IPS-20b (cell line): ENCODE measurements at regions not wholly inside any gene's neighbourhood (a gene's known extent, or its start where the extent isn't known, plus 50 kb on each side); places are given as distances from the start of the nearest gene placed in this dataset.

Experiments
- H3K27ac ChIP-seq: one replicate; pipeline ENCODE4 v1.5.1; 2013; ENCODE audit warnings: low read length
- H3K27me3 ChIP-seq: 2 replicates; pipeline ENCODE4 v1.6.1; 2013; ENCODE audit warnings: mild to moderate bottlenecking, low read length, inconsistent platforms; ENCODE audit not compliant: insufficient read depth
- H3K36me3 ChIP-seq: 2 replicates; pipeline ENCODE4 v1.6.1; 2013; ENCODE audit warnings: low read depth, mild to moderate bottlenecking, inconsistent platforms, low read length, moderate library complexity; ENCODE audit not compliant: insufficient read depth
- H3K4me1 ChIP-seq: 2 replicates; pipeline ENCODE4 v1.6.1; 2013; ENCODE audit warnings: mild to moderate bottlenecking, control low read depth, inconsistent platforms, low read length, moderate library complexity; ENCODE audit not compliant: insufficient read depth
- H3K4me3 ChIP-seq: 2 replicates; pipeline ENCODE4 v1.5.1; 2013; ENCODE audit warnings: mild to moderate bottlenecking, low read length, inconsistent platforms
- H3K9ac ChIP-seq: 2 replicates; pipeline ENCODE4 v1.6.1; 2013; ENCODE audit warnings: low read depth, mild to moderate bottlenecking, inconsistent platforms, low read length, moderate library complexity
- H3K9me3 ChIP-seq: 2 replicates; pipeline ENCODE4 v1.6.1; 2013; ENCODE audit warnings: mild to moderate bottlenecking, low read depth, low read length, inconsistent platforms; ENCODE audit not compliant: insufficient read depth

DNA sequence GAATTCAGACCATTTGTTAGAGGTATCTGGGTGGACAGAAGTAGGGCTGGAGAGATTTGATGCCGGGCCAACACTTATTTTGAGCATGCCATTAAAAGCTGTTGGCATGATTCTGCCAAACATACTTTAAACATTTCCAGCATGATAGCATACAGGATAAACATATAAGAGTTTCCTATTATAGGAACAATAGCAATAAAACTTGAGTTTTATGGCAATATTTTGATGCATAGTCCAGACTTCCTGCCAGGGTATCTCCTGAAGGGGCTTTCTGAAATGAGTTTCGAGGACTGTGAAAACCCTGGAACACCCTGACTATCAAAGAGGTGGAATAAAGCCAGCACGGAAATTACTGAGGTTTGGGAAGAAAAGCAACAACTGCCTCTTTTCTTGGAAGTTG lies 1398.0 kb upstream of the NXPH2 start:
- Histone ChIP-seq H3K4me1 (no peaks in the 10 kb centered on the region), H3K9ac (no peak overlapping the region), H3K4me3 (no peak overlapping the region), H3K27me3 (no peaks in the 10 kb centered on the region), H3K9me3 (no peaks in the 10 kb centered on the region), H3K36me3 (no peaks in the 10 kb centered on the region), H3K27ac (no peak overlapping the region)

DNA sequence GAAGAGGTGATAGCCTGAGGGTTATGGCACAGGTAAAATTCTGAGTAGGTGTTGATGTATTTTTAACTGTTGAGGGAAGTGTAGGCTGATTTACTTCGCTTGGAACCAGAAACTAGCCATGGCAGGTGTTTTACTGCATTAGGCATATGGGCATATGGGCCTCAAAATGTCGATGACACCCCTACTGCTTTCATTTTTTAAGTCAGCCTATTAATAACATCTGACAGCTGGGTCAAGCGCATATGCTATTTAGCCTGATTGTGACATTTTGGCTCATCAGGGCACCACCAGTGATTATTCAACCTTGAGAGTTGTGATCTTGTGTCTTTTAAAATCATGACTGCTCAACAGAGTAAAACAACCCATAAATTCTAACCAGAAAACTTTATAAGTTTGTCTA lies 1396.9 kb upstream of the NXPH2 start:
- Histone ChIP-seq H3K9me3 (no peaks in the 10 kb centered on the region), H3K4me3 (no peak overlapping the region)

GRCh38 chr2:140173790-140174189 lies 1393.6 kb upstream of the NXPH2 start:
- Histone ChIP-seq H3K27ac (no peak overlapping the region), H3K27me3 (no peaks in the 10 kb centered on the region), H3K4me3 (no peak overlapping the region), H3K4me1 (no peaks in the 10 kb centered on the region), H3K9me3 (no peaks in the 10 kb centered on the region), H3K36me3 (no peaks in the 10 kb centered on the region), H3K9ac (no peak overlapping the region)

More for the DNA sequence above, 1396.9 kb upstream of the NXPH2 start:
- Histone ChIP-seq H3K27ac (no peak overlapping the region), H3K4me1 (no peaks in the 10 kb centered on the region), H3K27me3 (no peaks in the 10 kb centered on the region), H3K9ac (no peak overlapping the region), H3K36me3 (no peaks in the 10 kb centered on the region)

DNA sequence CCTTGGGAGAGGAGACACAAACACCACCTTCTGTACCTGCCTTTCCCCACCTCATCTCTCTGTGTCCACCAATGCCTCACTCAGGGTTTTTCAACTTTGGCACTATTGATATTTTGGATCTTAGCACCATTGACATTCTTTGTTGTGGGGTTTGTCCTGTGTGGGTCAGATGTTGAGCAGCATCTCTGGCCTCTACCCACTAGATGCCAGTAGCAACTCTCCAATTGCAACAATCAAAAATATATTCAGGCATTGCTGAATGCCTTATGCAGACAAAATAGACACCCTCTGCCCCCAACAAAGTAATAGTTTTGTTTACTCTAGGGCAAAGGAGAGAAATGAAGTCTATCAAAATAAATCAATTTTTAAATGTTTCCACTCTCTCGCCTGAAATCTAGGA lies 1384.3 kb upstream of the NXPH2 start:
- H3K36me3 ChIP-seq = no peaks in the 10 kb centered on the region
- no peaks in the 10 kb centered on the region for H3K27me3 ChIP-seq

GRCh38 chr2:140158259-140158658 lies 1378.1 kb upstream of the NXPH2 start:
- no peaks in the 10 kb centered on the region for H3K36me3 ChIP-seq
- no peaks in the 10 kb centered on the region for H3K9me3 ChIP-seq
- no peak overlapping the region for H3K27ac ChIP-seq
- no peak overlapping the region for H3K9ac ChIP-seq
- no peak overlapping the region for H3K4me3 ChIP-seq
- H3K27me3 ChIP-seq = peaks cover 15% of the 10 kb centered on the region; the same call in 1 of the 2 replicates
- H3K4me1 ChIP-seq = no peaks in the 10 kb centered on the region

More for the DNA sequence above, 1384.3 kb upstream of the NXPH2 start:
- Histone ChIP-seq H3K27ac (no peak overlapping the region), H3K9me3 (no peaks in the 10 kb centered on the region), H3K9ac (no peak overlapping the region), H3K4me3 (no peak overlapping the region), H3K4me1 (no peaks in the 10 kb centered on the region)

DNA sequence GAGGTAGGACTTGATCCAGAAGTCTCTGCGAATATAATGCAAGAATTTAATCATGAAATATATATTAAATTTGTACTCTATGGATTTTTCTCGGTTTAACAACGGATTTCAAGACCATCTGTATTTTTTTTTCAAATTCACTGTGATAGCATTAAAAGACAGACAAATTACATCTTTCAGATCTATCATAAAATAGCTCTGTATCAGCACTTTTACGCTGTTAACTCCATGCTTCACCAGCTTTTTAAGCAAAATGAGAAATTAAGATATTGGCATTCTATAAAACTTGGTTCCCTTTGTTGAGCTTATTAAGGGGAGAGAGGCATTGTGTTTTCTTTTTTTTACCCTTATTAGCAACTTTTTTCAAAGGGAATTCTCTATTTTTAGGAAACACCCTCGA lies 1377.6 kb upstream of the NXPH2 start:
- no peaks in the 10 kb centered on the region for H3K4me1 ChIP-seq
- H3K36me3 ChIP-seq = no peaks in the 10 kb centered on the region
- no peak overlapping the region for H3K4me3 ChIP-seq
- no peak overlapping the region for H3K27ac ChIP-seq
- no peaks in the 10 kb centered on the region for H3K9me3 ChIP-seq
- H3K9ac ChIP-seq = no peak overlapping the region
- peaks cover 17% of the 10 kb centered on the region; the same call in 1 of the 2 replicates for H3K27me3 ChIP-seq

DNA sequence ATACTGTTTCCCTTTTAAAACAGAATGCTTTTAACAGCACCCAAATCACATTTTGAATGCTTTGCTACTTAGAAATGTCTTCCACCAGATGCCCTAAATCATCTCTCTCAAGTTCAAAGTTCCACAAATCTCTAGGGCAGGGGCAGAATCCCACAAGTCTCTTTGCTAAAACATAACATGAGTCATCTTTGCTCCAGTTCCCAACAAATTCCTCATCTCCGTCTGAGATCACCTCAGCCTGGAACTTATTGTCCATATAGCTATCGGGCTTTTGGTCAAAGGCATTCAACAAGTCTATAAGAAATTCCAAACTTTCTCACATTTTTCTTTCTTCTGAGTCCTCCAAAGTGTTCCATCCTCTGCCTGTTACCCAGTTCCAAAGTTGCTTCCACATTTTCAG lies 1374.5 kb upstream of the NXPH2 start:
- no peaks in the 10 kb centered on the region for H3K36me3 ChIP-seq
- no peaks in the 10 kb centered on the region for H3K9me3 ChIP-seq
- H3K9ac ChIP-seq = no peak overlapping the region
- H3K27me3 ChIP-seq = peaks cover 17% of the 10 kb centered on the region; the same call in 1 of the 2 replicates
- H3K4me1 ChIP-seq = no peaks in the 10 kb centered on the region
- no peak overlapping the region for H3K4me3 ChIP-seq
- H3K27ac ChIP-seq = no peak overlapping the region

- Histone ChIP-seq H3K27me3 (peaks cover 17% of the 10 kb centered on the region; the same call in 1 of the 2 replicates), H3K9me3 (no peaks in the 10 kb centered on the region), H3K36me3 (no peaks in the 10 kb centered on the region), H3K9ac (no peak overlapping the region), H3K27ac (no peak overlapping the region), H3K4me1 (no peaks in the 10 kb centered on the region), H3K4me3 (no peak overlapping the region)
These were observed 1374.1 kb upstream of the NXPH2 start for GRCh38 chr2:140154271-140154670.

- no peaks in the 10 kb centered on the region for H3K27me3 ChIP-seq
- no peak overlapping the region for H3K9ac ChIP-seq
- H3K4me1 ChIP-seq = no peaks in the 10 kb centered on the region
- H3K4me3 ChIP-seq = no peak overlapping the region
- no peak overlapping the region for H3K27ac ChIP-seq
- H3K36me3 ChIP-seq = no peaks in the 10 kb centered on the region
- H3K9me3 ChIP-seq = no peaks in the 10 kb centered on the region
These were observed 1364.4 kb upstream of the NXPH2 start for GRCh38 chr2:140144611-140145010.

GRCh38 chr2:140138736-140139135 lies 1358.5 kb upstream of the NXPH2 start:
- H3K9ac ChIP-seq = no peak overlapping the region
- no peak overlapping the region for H3K27ac ChIP-seq
- H3K4me3 ChIP-seq = no peak overlapping the region
- H3K9me3 ChIP-seq = no peaks in the 10 kb centered on the region
- peaks cover 10% of the 10 kb centered on the region; the same call in 1 of the 2 replicates for H3K4me1 ChIP-seq
- no peaks in the 10 kb centered on the region for H3K27me3 ChIP-seq
- no peaks in the 10 kb centered on the region for H3K36me3 ChIP-seq

DNA sequence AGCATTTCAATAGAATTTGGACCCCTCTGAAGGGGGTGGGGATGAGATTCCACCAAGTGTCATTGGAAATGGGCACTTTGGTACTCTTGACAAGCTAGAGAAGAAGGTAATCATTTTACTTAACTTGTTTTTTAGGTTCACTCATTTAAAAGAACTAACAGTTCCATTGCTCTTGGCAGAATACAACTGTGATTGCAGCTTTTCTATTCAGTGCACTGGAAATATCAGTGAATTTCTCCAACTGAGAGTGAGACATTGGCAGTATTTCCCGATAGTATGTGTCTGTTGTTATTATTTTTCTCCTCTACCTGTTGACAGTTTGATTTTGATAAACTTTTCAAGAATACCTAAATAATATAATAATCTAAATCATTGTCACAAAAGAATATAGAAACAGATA lies 1356.7 kb upstream of the NXPH2 start:
- Histone ChIP-seq H3K36me3 (no peaks in the 10 kb centered on the region), H3K27ac (no peak overlapping the region), H3K9ac (no peak overlapping the region), H3K4me1 (peaks cover 10% of the 10 kb centered on the region; the same call in 1 of the 2 replicates), H3K27me3 (no peaks in the 10 kb centered on the region), H3K4me3 (no peak overlapping the region), H3K9me3 (no peaks in the 10 kb centered on the region)

GRCh38 chr2:140136366-140136765 lies 1356.2 kb upstream of the NXPH2 start:
- Histone ChIP-seq H3K9ac (no peak overlapping the region), H3K36me3 (no peaks in the 10 kb centered on the region), H3K4me3 (no peak overlapping the region), H3K9me3 (no peaks in the 10 kb centered on the region), H3K27me3 (no peaks in the 10 kb centered on the region), H3K27ac (no peak overlapping the region), H3K4me1 (peaks cover 10% of the 10 kb centered on the region; the same call in 1 of the 2 replicates)

- H3K27ac ChIP-seq = no peak overlapping the region
- no peak overlapping the region for H3K9ac ChIP-seq
- no peak overlapping the region for H3K4me3 ChIP-seq
- H3K36me3 ChIP-seq = no peaks in the 10 kb centered on the region
- no peaks in the 10 kb centered on the region for H3K27me3 ChIP-seq
- H3K9me3 ChIP-seq = no peaks in the 10 kb centered on the region
- no peaks in the 10 kb centered on the region for H3K4me1 ChIP-seq
These were observed 1348.7 kb upstream of the NXPH2 start for GRCh38 chr2:140128909-140129308.
